NCI-H1417 (cell line): ENCODE measurements at regions not wholly inside any gene's neighbourhood (a gene's known extent, or its start where the extent isn't known, plus 50 kb on each side); places are given as distances from the start of the nearest gene placed in this dataset.
A peak's percentile ranks its signal among the peaks of the same experiment; 100 is the strongest.

Source experiments
- DNase-seq, 3 experiments: peaks; one replicate each; lab custom pipeline; 2025; lab: John Stamatoyannopoulos, UW

GRCh38 chr13:72530471-72530870 is 197.0 kb downstream of the MZT1 start:
- no peak for DNase-seq

- peak in 1 of 3 experiments; percentile 25 for DNase-seq
Observed at GRCh38 chr13:72527333-72527732, 200.1 kb downstream of the MZT1 start.

- peak in 2 of 3 experiments; percentile 42 to 56 for DNase-seq
Observed at GRCh38 chr13:72523593-72523992, 203.8 kb downstream of the MZT1 start.

GRCh38 chr13:72523049-72523448 is 204.4 kb downstream of the MZT1 start:
- peak in 2 of 3 experiments; percentile 28 to 54 for DNase-seq

- no peak for DNase-seq
Observed at GRCh38 chr13:72521940-72522661, 205.3 kb downstream of the MZT1 start.

GRCh38 chr13:72514146-72514545 is 213.3 kb downstream of the MZT1 start:
- DNase-seq: no peak

GRCh38 chr13:72508392-72508791 is 219.0 kb downstream of the MZT1 start:
- DNase-seq: peak in 2 of 3 experiments; percentile 73 to 95

- peak in 1 of 3 experiments; percentile 62 for DNase-seq
Observed at GRCh38 chr13:72507416-72508199, 219.8 kb downstream of the MZT1 start.

GRCh38 chr13:72506706-72507105 is 220.7 kb downstream of the MZT1 start:
- no peak for DNase-seq

- DNase-seq: peak in 2 of 3 experiments; percentile 12 to 85
Observed at GRCh38 chr13:72505376-72505775, 222.1 kb downstream of the MZT1 start.

GRCh38 chr13:72504131-72504841 is 223.1 kb downstream of the MZT1 start:
- DNase-seq: peak in 2 of 3 experiments; percentile 20 to 74

- no peak for DNase-seq
Observed at GRCh38 chr13:72500851-72501250, 226.6 kb downstream of the MZT1 start.

- DNase-seq: no peak
Observed at GRCh38 chr13:72495681-72496080, 231.7 kb downstream of the MZT1 start.

GRCh38 chr13:72489751-72490150 is 237.7 kb downstream of the MZT1 start:
- peak in 2 of 3 experiments; percentile 8 to 43 for DNase-seq

- DNase-seq: no peak
Observed at GRCh38 chr13:72473321-72473720, 254.1 kb downstream of the MZT1 start.

GRCh38 chr13:72469906-72470305 is 257.5 kb downstream of the MZT1 start:
- DNase-seq: no peak

- DNase-seq: no peak
Observed at GRCh38 chr13:72463561-72463960, 263.9 kb downstream of the MZT1 start.

- no peak for DNase-seq
Observed at GRCh38 chr13:72462726-72463125, 264.7 kb downstream of the MZT1 start.

GRCh38 chr13:72462166-72462565 is 265.3 kb downstream of the MZT1 start:
- DNase-seq: no peak

- DNase-seq: no peak
Observed at GRCh38 chr13:72458701-72459100, 268.7 kb downstream of the MZT1 start.

GRCh38 chr13:72457151-72457550 is 270.3 kb downstream of the MZT1 start:
- DNase-seq: no peak

- no peak for DNase-seq
Observed at GRCh38 chr13:72456486-72456885, 270.9 kb downstream of the MZT1 start.

- no peak for DNase-seq
Observed at GRCh38 chr13:72453161-72453560, 274.3 kb downstream of the MZT1 start.
